H1 (cell line): ENCODE measurements at regions not wholly inside any gene's neighbourhood (a gene's known extent, or its start where the extent isn't known, plus 50 kb on each side); places are given as distances from the start of the nearest gene placed in this dataset.

ENCODE experiments used
- CTCF ChIA-PET: fragments of 300-600 bp; sonication (Branson Sonifier 250); formaldehyde crosslinking; loops from one replicate; lab custom pipeline; 2021; ENCODE audit not compliant: partially characterized antibody; lab: Charles Lee
- POLR2A ChIA-PET: fragments of 300-600 bp; sonication (Branson Sonifier 250); formaldehyde crosslinking; loops from one replicate; lab custom pipeline; 2021; ENCODE audit warnings: inconsistent platforms; ENCODE audit not compliant: partially characterized antibody; lab: Charles Lee
- DNase-seq, 2 experiments: peaks; one replicate each; pipeline versions ENCODE4 v3.0.0 to v3.0.0-alpha.2; 2010 to 2022; ENCODE audit warnings: low spot score in 2 of 2, low read depth in 1 of 2, mixed read lengths in 1 of 2
- FAIRE-seq: peaks from 2 replicates; lab custom pipeline; 2011; peaks lifted over from hg19 to GRCh38; lab: Jason Lieb, UNC
- H2AFZ ChIP-seq: 2 replicates; pipeline ENCODE4 v1.8.1; 2012; ENCODE audit warnings: low read length, inconsistent platforms
- H2AK5ac ChIP-seq: 2 replicates; pipeline ENCODE4 v1.6.1; 2013; ENCODE audit warnings: low read depth, low read length
- H2BK120ac ChIP-seq: replicated peaks from 2 replicates; pipeline ENCODE3; 2013; ENCODE audit warnings: low read depth, low read length, inconsistent platforms
- H2BK12ac ChIP-seq: 2 replicates; pipeline ENCODE4 v1.6.1; 2013; ENCODE audit warnings: low read depth, low read length
- H2BK15ac ChIP-seq: 2 replicates; pipeline ENCODE4 v1.6.1; 2013; ENCODE audit warnings: low read length
- H2BK20ac ChIP-seq: 2 replicates; pipeline ENCODE4 v1.6.1; 2013; ENCODE audit warnings: low read length
- H2BK5ac ChIP-seq: 2 replicates; pipeline ENCODE4 v1.6.1; 2013; ENCODE audit warnings: low read depth, low read length
- H3K14ac ChIP-seq: 2 replicates; pipeline ENCODE4 v1.6.1; 2013; ENCODE audit warnings: inconsistent platforms; ENCODE audit not compliant: insufficient read length
- H3K18ac ChIP-seq: 2 replicates; pipeline ENCODE4 v1.6.1; 2013; ENCODE audit warnings: low read length; ENCODE audit errors: extremely low read depth
- H3K23ac ChIP-seq: 2 replicates; pipeline ENCODE4 v1.6.1; 2013; ENCODE audit warnings: inconsistent platforms; ENCODE audit not compliant: insufficient read length
- H3K23me2 ChIP-seq: 2 replicates; pipeline ENCODE4 v1.6.1; 2013; ENCODE audit warnings: low read depth, low read length
- H3K27ac ChIP-seq: 2 replicates; pipeline ENCODE4 v1.6.1; 2011; ENCODE audit warnings: low read depth, low read length, inconsistent platforms
- H3K27me3 ChIP-seq, 4 experiments: replicated peaks in 1 of 4; 1 replicate in 1 of 4; 2 replicates in 3 of 4; pipeline versions ENCODE4 v1.6.1 to v1.8.1; 2011 to 2013; ENCODE audit warnings: low read length in 3 of 4, mild to moderate bottlenecking in 3 of 4, inconsistent platforms in 2 of 4, mixed read lengths in 2 of 4, moderate library complexity in 1 of 4; ENCODE audit not compliant: control insufficient read depth in 3 of 4, insufficient read depth in 3 of 4; ENCODE audit errors: extremely low read depth in 1 of 4
- H3K36me3 ChIP-seq, 4 experiments: 2 replicates each; pipeline versions ENCODE4 v1.6.1 to v1.8.1; 2011 to 2013; ENCODE audit warnings: mild to moderate bottlenecking in 4 of 4, low read length in 3 of 4, moderate library complexity in 2 of 4, control low read depth in 1 of 4, inconsistent platforms in 1 of 4; ENCODE audit not compliant: insufficient read depth in 4 of 4, control insufficient read depth in 2 of 4
- H3K4ac ChIP-seq: replicated peaks from 2 replicates; pipeline ENCODE3; 2013; ENCODE audit warnings: low read length, low read depth, mixed read lengths, inconsistent platforms; ENCODE audit not compliant: insufficient read length
- H3K4me1 ChIP-seq, 4 experiments: replicated peaks in 1 of 4; 1 replicate in 1 of 4; 2 replicates in 3 of 4; pipeline versions ENCODE4 v1.6.1 to v1.8.1; 2011 to 2013; ENCODE audit warnings: low read length in 3 of 4, inconsistent platforms in 2 of 4, mixed read lengths in 1 of 4; ENCODE audit not compliant: insufficient read depth in 4 of 4, control insufficient read depth in 3 of 4
- H3K4me2 ChIP-seq, 2 experiments: 2 replicates each; pipeline versions ENCODE4 v1.6.1 to v1.8.1; 2011 to 2013; ENCODE audit warnings: low read depth in 2 of 2, low read length in 2 of 2, control low read depth in 1 of 2, inconsistent platforms in 1 of 2, mild to moderate bottlenecking in 1 of 2; ENCODE audit not compliant: insufficient read depth in 1 of 2
- H3K4me3 ChIP-seq, 4 experiments: fragments of 200-600, 300-600 bp in 1 of 4; sonication (generic), shearing (Covaris generic), sonication (Bioruptor Twin) in 1 of 4; 2 replicates each; pipeline versions ENCODE4 v1.5.1 to v1.8.1; 2011 to 2016; ENCODE audit warnings: low read length in 4 of 4, low read depth in 3 of 4, control low read depth in 2 of 4, inconsistent platforms in 2 of 4, mild to moderate bottlenecking in 2 of 4, mixed read lengths in 1 of 4, moderate library complexity in 1 of 4; ENCODE audit not compliant: insufficient read depth in 2 of 4; ENCODE audit errors: extremely low read depth in 1 of 4
- H3K56ac ChIP-seq: replicated peaks from 2 replicates; pipeline ENCODE3; 2013; ENCODE audit warnings: low read depth, mild to moderate bottlenecking, mixed read lengths, low read length, inconsistent platforms; ENCODE audit not compliant: insufficient read length
- H3K79me1 ChIP-seq: 2 replicates; pipeline ENCODE4 v1.6.1; 2013; ENCODE audit warnings: low read depth, low read length, control low read depth
- H3K79me2 ChIP-seq, 2 experiments: 2 replicates each; pipeline versions ENCODE4 v1.6.1 to v1.8.1; 2012 to 2013; ENCODE audit warnings: low read length in 2 of 2, mild to moderate bottlenecking in 2 of 2, inconsistent platforms in 1 of 2; ENCODE audit not compliant: insufficient read depth in 2 of 2, control insufficient read depth in 1 of 2
- H3K9ac ChIP-seq, 4 experiments: replicated peaks in 1 of 4; 1 replicate in 1 of 4; 2 replicates in 3 of 4; pipeline versions ENCODE4 v1.6.1 to v1.8.1; 2011 to 2013; ENCODE audit warnings: low read depth in 3 of 4, low read length in 3 of 4, control low read depth in 2 of 4, mild to moderate bottlenecking in 2 of 4, moderate library complexity in 2 of 4, inconsistent platforms in 1 of 4; ENCODE audit errors: extremely low read depth in 1 of 4
- H3K9me3 ChIP-seq, 2 experiments: 2 replicates each; pipeline versions ENCODE4 v1.6.1 to v1.8.1; 2012 to 2013; ENCODE audit warnings: mild to moderate bottlenecking in 2 of 2, moderate library complexity in 2 of 2, control low read depth in 1 of 2, inconsistent platforms in 1 of 2, low read depth in 1 of 2, low read length in 1 of 2, mixed read lengths in 1 of 2; ENCODE audit not compliant: insufficient read depth in 2 of 2
- H4K20me1 ChIP-seq, 2 experiments: replicated peaks in 1 of 2; 2 replicates each; pipeline versions ENCODE3 to v1.8.1; 2011 to 2013; ENCODE audit warnings: inconsistent platforms in 2 of 2, low read length in 2 of 2, mild to moderate bottlenecking in 1 of 2; ENCODE audit not compliant: insufficient read depth in 2 of 2, control insufficient read depth in 1 of 2
- H4K5ac ChIP-seq: 2 replicates; pipeline ENCODE4 v1.6.1; 2013; ENCODE audit warnings: low read length, low read depth, mixed read lengths, inconsistent platforms; ENCODE audit not compliant: insufficient read length
- H4K8ac ChIP-seq: 2 replicates; pipeline ENCODE4 v1.8.0; 2013; ENCODE audit warnings: mild to moderate bottlenecking, moderate library complexity, low read length, inconsistent platforms; ENCODE audit not compliant: insufficient read depth; ENCODE audit errors: extremely low read depth
- H4K91ac ChIP-seq: replicated peaks from 2 replicates; pipeline ENCODE3; 2013; ENCODE audit warnings: low read length, mixed read lengths, inconsistent platforms; ENCODE audit not compliant: insufficient read length
- ASH2L ChIP-seq: fragments of 200-600, 300-600 bp; sonication (generic); IDR thresholded peaks from one replicate; pipeline ENCODE4 v1.7.1; 2017; ENCODE audit warnings: low read length
- EP300 ChIP-seq, 2 experiments: IDR thresholded peaks; 1 replicate in 1 of 2; 2 replicates in 1 of 2; pipeline ENCODE4 v1.6.1; 2011 to 2012; ENCODE audit warnings: low read depth in 2 of 2, low read length in 2 of 2, mild to moderate bottlenecking in 2 of 2, borderline replicate concordance in 1 of 2, inconsistent platforms in 1 of 2, moderate library complexity in 1 of 2
- KDM1A ChIP-seq: fragments of 200-600, 300-600 bp; sonication (generic); IDR thresholded peaks from 2 replicates; pipeline ENCODE4 v1.7.1; 2016; ENCODE audit warnings: mild to moderate bottlenecking, low read length, borderline replicate concordance
- NANOG ChIP-seq: IDR thresholded peaks from 2 replicates; pipeline ENCODE4 v1.6.1; 2011; ENCODE audit warnings: low read length, low read depth, mild to moderate bottlenecking, inconsistent platforms; ENCODE audit not compliant: insufficient read depth, poor library complexity, severe bottlenecking
- NRF1 ChIP-seq: IDR thresholded peaks from 2 replicates; pipeline ENCODE4 v1.6.1; 2011; ENCODE audit warnings: mild to moderate bottlenecking, low read depth, low read length, improper control_type of control experiment
- PHF8 ChIP-seq: fragments of 200-600 bp; sonication (generic); conservative IDR thresholded peaks from 2 replicates; pipeline ENCODE4 v1.7.1; 2012; ENCODE audit warnings: low read depth, mild to moderate bottlenecking, inconsistent platforms, low read length, moderate library complexity
- RNF2 ChIP-seq: fragments of 200-900, 300-1000 bp; sonication (generic); IDR thresholded peaks from 2 replicates; pipeline ENCODE4 v1.7.1; 2016; ENCODE audit warnings: borderline replicate concordance, low read depth, mild to moderate bottlenecking, antibody characterized with exemption, low read length; ENCODE audit not compliant: poor library complexity, severe bottlenecking; ENCODE audit errors: missing control alignments
- SIRT6 ChIP-seq: IDR thresholded peaks from one replicate; pipeline ENCODE4 v1.7.1; 2012; ENCODE audit warnings: low read length, inconsistent platforms
- ZNF274 ChIP-seq: IDR thresholded peaks from 2 replicates; pipeline ENCODE4 v1.7.0; 2012; ENCODE audit warnings: low read length, borderline replicate concordance; ENCODE audit errors: extremely low read depth
- WGBS, 2 experiments: shearing (Covaris generic) in 1 of 2; methylation state at CpG; one replicate each; pipeline versions ENCODE4 v1.1.6 to v1.1.7; 2013 to 2015; ENCODE audit warnings: low lambda C conversion rate in 2 of 2, mixed read lengths in 2 of 2, inconsistent platforms in 1 of 2, low coverage in 1 of 2, missing lambda C conversion rate in 1 of 2; ENCODE audit not compliant: insufficient replicate concordance in 2 of 2, insufficient coverage in 1 of 2, insufficient read length in 1 of 2; ENCODE audit errors: extremely low coverage in 1 of 2, missing lambda C conversion rate in 1 of 2; 5-methylcytosine and 5-hydroxymethylcytosine counted together
- TF ChIP-seq, protein P1 (sequence below): IDR thresholded peaks from 2 replicates; pipeline ENCODE4 v1.6.1; 2011; ENCODE audit warnings: low read length, improper control_type of control experiment
- TF ChIP-seq, protein P2 (sequence below): IDR thresholded peaks from 2 replicates; pipeline ENCODE4 v1.6.1; 2012; ENCODE audit warnings: inconsistent platforms

GRCh38 chr10:42969909-42970308 is 107.0 kb upstream of the RET start:
- H3K4me1 ChIP-seq, result no peaks in the 10 kb centered on the region; a peak in 1 of 7 replicates
- no peak overlapping the region for H2BK120ac ChIP-seq
- no peak overlapping the region for H4K8ac ChIP-seq
- H4K5ac ChIP-seq, result no peak overlapping the region
- no peak overlapping the region for H4K91ac ChIP-seq
- no peak overlapping the region for H3K56ac ChIP-seq
- no peaks in the 10 kb centered on the region for H3K79me2 ChIP-seq
- H2BK20ac ChIP-seq, result no peak overlapping the region
- H2AK5ac ChIP-seq, result no peak overlapping the region
- H3K23ac ChIP-seq, result no peak overlapping the region
- no peak overlapping the region for H3K9ac ChIP-seq
- ChIA-PET CTCF (interaction anchor here (0.9 to 2.0 kb wide), 6 partner anchors 9 to 109 kb away, joined by 3 to 9 read pairs (median 3); no protein-coding TSS in a partner anchor), POLR2A (no interaction called here)
- no peak overlapping the region for H3K4me2 ChIP-seq
- H3K4me3 ChIP-seq, result no peak overlapping the region
- WGBS, 2 experiments, result 95% methylated on average over 4 of the region's 6 CpGs; no CpG with 5 or more reads in 1 of the 2 experiments
- FAIRE-seq, result no peak
- H2AFZ ChIP-seq, result no peak overlapping the region
- H2BK12ac ChIP-seq, result no peak overlapping the region
- no peaks in the 10 kb centered on the region for H3K36me3 ChIP-seq
- no peak overlapping the region for H3K4ac ChIP-seq
- H3K27me3 ChIP-seq, result no peaks in the 10 kb centered on the region
- H3K27ac ChIP-seq, result no peak overlapping the region
- H2BK5ac ChIP-seq, result no peak overlapping the region
- H4K20me1 ChIP-seq, result no peaks in the 10 kb centered on the region
- H3K14ac ChIP-seq, result no peak overlapping the region
- H3K9me3 ChIP-seq, result no peaks in the 10 kb centered on the region
- no peak overlapping the region for H3K18ac ChIP-seq
- no peak for DNase-seq
- H3K79me1 ChIP-seq, result no peaks in the 10 kb centered on the region
- H3K23me2 ChIP-seq, result no peaks in the 10 kb centered on the region
- no peak overlapping the region for H2BK15ac ChIP-seq
- no peak for TF ChIP-seq ASH2L
- TF ChIP-seq SIRT6, result no peak
- TF ChIP-seq, protein P1, sequence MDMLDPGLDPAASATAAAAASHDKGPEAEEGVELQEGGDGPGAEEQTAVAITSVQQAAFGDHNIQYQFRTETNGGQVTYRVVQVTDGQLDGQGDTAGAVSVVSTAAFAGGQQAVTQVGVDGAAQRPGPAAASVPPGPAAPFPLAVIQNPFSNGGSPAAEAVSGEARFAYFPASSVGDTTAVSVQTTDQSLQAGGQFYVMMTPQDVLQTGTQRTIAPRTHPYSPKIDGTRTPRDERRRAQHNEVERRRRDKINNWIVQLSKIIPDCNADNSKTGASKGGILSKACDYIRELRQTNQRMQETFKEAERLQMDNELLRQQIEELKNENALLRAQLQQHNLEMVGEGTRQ, result no peak
- TF ChIP-seq NRF1, result no peak
- TF ChIP-seq EP300 (IDR thresholded peaks at IDR 0.05; ENCODE audit: borderline replicate concordance in 1 of 2, low read depth in 2 of 2, low read length in 2 of 2), result no peak
- no peak for TF ChIP-seq RNF2
- TF ChIP-seq, protein P2, sequence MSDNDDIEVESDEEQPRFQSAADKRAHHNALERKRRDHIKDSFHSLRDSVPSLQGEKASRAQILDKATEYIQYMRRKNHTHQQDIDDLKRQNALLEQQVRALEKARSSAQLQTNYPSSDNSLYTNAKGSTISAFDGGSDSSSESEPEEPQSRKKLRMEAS, result no peak
- no peak for TF ChIP-seq NANOG
- TF ChIP-seq KDM1A, result no peak
- TF ChIP-seq PHF8, result no peak
- no peak for TF ChIP-seq ZNF274
